ENCODE measurements at regions not wholly inside any gene's neighbourhood (a gene's known extent, or its start where the extent isn't known, plus 50 kb on each side); places are given as distances from the start of the nearest gene placed in this dataset.

GRCh38 chr7:1361756-1362125 is 97.5 kb downstream of the MICALL2 start:
- H3K4me3 ChIP-seq: no peak overlapping the region
- H3K79me2 ChIP-seq (ENCODE audit: low read depth): no peaks in the 10 kb centered on the region
- no peaks in the 10 kb centered on the region for H4K20me1 ChIP-seq (ENCODE audit: insufficient read depth)
- TF ChIP-seq EZH2 (IDR thresholded peaks at IDR 0.05; ENCODE audit: low read depth) (no peak), CTCF (conservative IDR thresholded peaks at IDR 0.05) (no peak)
- ChIA-PET POLR2A (ENCODE audit: unreplicated experiment) (no interaction called here), CTCF (no interaction called here)
- H3K36me3 ChIP-seq (ENCODE audit: low read depth): no peaks in the 10 kb centered on the region
- no peaks in the 10 kb centered on the region for H3K4me1 ChIP-seq (replicated peaks; ENCODE audit: insufficient read depth)
- H3K4me2 ChIP-seq: no peak overlapping the region
- intact Hi-C loops (cut with micrococcal nuclease; ENCODE audit: unreplicated experiment): no loop called here
- no peak for DNase-seq
- no peaks in the 10 kb centered on the region for H3F3A ChIP-seq (ENCODE audit: insufficient read depth, low read depth)
- no peak overlapping the region for H2AFZ ChIP-seq
- no peak overlapping the region for H3K27ac ChIP-seq
- no peaks in the 10 kb centered on the region for H3K9me3 ChIP-seq (ENCODE audit: insufficient read depth, low read depth)
- H3K27me3 ChIP-seq (ENCODE audit: insufficient read depth, low read depth): peaks cover 56% of the 10 kb centered on the region
- no TSS peak for BruUV-seq (replicated peaks)
- no peaks in the 10 kb centered on the region for H3K9me2 ChIP-seq (ENCODE audit: insufficient read depth)

- Histone ChIP-seq H3F3A (ENCODE audit: insufficient read depth, low read depth) (no peaks in the 10 kb centered on the region), H3K4me1 (replicated peaks; ENCODE audit: insufficient read depth) (no peaks in the 10 kb centered on the region), H3K27ac (no peak overlapping the region), H3K27me3 (ENCODE audit: insufficient read depth, low read depth) (peaks cover 59% of the 10 kb centered on the region), H3K4me2 (no peak overlapping the region), H3K9me2 (ENCODE audit: insufficient read depth) (no peaks in the 10 kb centered on the region), H3K36me3 (ENCODE audit: low read depth) (no peaks in the 10 kb centered on the region), H4K20me1 (ENCODE audit: insufficient read depth) (no peaks in the 10 kb centered on the region), H3K79me2 (ENCODE audit: low read depth) (no peaks in the 10 kb centered on the region), H3K9me3 (ENCODE audit: insufficient read depth, low read depth) (no peaks in the 10 kb centered on the region), H2AFZ (no peak overlapping the region), H3K4me3 (no peak overlapping the region)
- BruUV-seq (replicated peaks): no TSS peak
- no peak for DNase-seq
- TF ChIP-seq CTCF (conservative IDR thresholded peaks at IDR 0.05) (no peak), EZH2 (IDR thresholded peaks at IDR 0.05; ENCODE audit: low read depth) (no peak)
- CTCF ChIA-PET: no interaction called here
- POLR2A ChIA-PET (ENCODE audit: unreplicated experiment): no interaction called here
- intact Hi-C loops (cut with micrococcal nuclease; ENCODE audit: unreplicated experiment): no loop called here
These were observed 97.0 kb downstream of the MICALL2 start for GRCh38 chr7:1362301-1362700.

DNA sequence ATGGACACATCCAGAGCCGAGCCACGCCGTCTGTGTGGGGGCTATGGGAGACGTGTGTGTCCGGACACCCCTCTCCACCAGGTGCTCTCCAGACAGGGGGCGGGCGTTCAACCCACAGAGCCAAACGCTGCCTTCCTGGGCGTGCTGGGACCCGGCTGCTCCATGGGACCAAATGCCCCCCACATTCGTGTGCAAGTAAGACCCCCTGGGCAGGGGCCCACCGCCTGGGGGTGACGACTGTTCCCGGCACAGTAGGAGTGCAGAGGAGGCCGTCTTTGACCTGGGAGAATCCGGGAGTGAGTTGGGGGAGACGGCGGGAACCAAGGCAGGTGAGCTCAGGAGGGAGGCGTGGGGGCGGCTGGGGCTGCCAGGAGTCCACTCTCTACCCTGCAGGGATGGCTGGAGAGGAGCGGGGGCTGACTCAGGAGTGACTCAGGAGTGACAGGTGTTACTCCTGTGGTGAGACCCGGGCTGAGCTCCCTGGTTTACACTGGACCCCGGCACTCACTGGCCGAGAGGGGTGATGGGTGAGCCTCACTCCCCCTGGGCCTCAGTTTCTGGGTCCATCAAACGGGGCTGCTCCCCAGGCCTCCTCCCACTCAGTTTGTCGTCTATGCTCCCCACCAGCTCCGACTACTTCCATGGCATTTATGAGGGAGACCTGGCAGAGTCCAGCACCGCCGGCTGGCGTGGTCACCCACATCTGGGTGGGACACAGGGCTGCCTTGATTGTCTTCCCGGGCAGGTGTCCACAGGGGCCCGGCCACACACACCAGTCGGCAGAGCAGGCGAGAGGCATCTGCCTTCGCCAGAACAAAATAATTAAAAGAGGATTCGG is 95.0 kb downstream of the MICALL2 start:
- Histone ChIP-seq H3K27me3 (ENCODE audit: insufficient read depth, low read depth) (peaks cover 72% of the 10 kb centered on the region), H3K4me1 (replicated peaks; ENCODE audit: insufficient read depth) (no peaks in the 10 kb centered on the region), H3K79me2 (ENCODE audit: low read depth) (no peaks in the 10 kb centered on the region), H4K20me1 (ENCODE audit: insufficient read depth) (no peaks in the 10 kb centered on the region), H3K4me3 (no peak overlapping the region), H3K27ac (no peak overlapping the region), H3K9me2 (ENCODE audit: insufficient read depth) (no peaks in the 10 kb centered on the region), H3F3A (ENCODE audit: insufficient read depth, low read depth) (no peaks in the 10 kb centered on the region), H3K9me3 (ENCODE audit: insufficient read depth, low read depth) (no peaks in the 10 kb centered on the region), H2AFZ (no peak overlapping the region), H3K4me2 (no peak overlapping the region), H3K36me3 (ENCODE audit: low read depth) (no peaks in the 10 kb centered on the region)
- DNase-seq: no peak
- no TSS peak for BruUV-seq (replicated peaks)
- intact Hi-C loops (cut with micrococcal nuclease; ENCODE audit: unreplicated experiment): no loop called here
- ChIA-PET POLR2A (ENCODE audit: unreplicated experiment) (no interaction called here), CTCF (interaction anchor here (0.6 kb wide), 1 partner anchor 287 kb away, joined by 3 read pairs; no protein-coding TSS in a partner anchor)
- TF ChIP-seq EZH2 (IDR thresholded peaks at IDR 0.05; ENCODE audit: low read depth) (no peak), CTCF (conservative IDR thresholded peaks at IDR 0.05) (no peak)

Measured in PC-9 (cell line).